ENCODE measurements at regions not wholly inside any gene's neighbourhood (a gene's known extent, or its start where the extent isn't known, plus 50 kb on each side); places are given as distances from the start of the nearest gene placed in this dataset.

DNA sequence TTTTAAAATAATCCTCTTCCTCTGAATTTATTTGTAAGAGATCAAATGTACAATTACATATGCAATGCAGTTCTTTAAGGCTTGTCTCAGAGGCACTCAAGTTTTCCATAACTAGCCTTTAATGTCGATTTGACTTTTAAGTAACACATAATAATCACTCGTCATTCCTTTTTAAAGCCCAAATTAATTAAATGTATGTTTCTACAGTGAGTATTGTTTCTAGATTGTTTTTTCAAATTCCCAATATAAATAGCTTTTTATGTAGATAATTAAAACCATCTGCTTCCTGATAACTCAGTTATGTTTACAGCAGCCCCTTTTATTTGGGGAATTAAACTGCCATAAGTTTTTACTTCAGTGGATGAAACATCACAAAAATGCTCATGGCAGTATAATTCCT is 185.1 kb downstream of the ETNK1 start:
- Histone ChIP-seq H3K4me1 (ENCODE audit: control insufficient read depth in 4 of 4, insufficient read depth in 4 of 4, low read length in 3 of 4) (no peaks in the 10 kb centered on the region), H3K36me3 (ENCODE audit: control insufficient read depth in 4 of 4, insufficient read depth in 3 of 4, low read depth in 1 of 4, low read length in 3 of 4) (no peaks in the 10 kb centered on the region), H3K27ac (ENCODE audit: low read depth in 1 of 2, low read length in 2 of 2) (no peak overlapping the region), H3K9ac (ENCODE audit: low read depth in 1 of 2, low read length in 2 of 2) (no peak overlapping the region), H3K4me3 (ENCODE audit: low read depth in 1 of 3, low read length in 3 of 3) (no peak overlapping the region), H3K27me3 (ENCODE audit: control insufficient read depth in 4 of 4, insufficient read depth in 4 of 4, low read length in 3 of 4) (no peaks in the 10 kb centered on the region), H3K9me3 (ENCODE audit: control insufficient read depth in 4 of 4, low read length in 3 of 4) (no peaks in the 10 kb centered on the region)
- no peak for DNase-seq (ENCODE audit: low spot score)
- WGBS: 81% methylated on average over 2 of the region's 2 CpGs
- no peak for TF ChIP-seq EGR1 (IDR thresholded peaks at IDR 0.05; ENCODE audit: low read depth in 2 of 2)
- TF ChIP-seq, protein P1, sequence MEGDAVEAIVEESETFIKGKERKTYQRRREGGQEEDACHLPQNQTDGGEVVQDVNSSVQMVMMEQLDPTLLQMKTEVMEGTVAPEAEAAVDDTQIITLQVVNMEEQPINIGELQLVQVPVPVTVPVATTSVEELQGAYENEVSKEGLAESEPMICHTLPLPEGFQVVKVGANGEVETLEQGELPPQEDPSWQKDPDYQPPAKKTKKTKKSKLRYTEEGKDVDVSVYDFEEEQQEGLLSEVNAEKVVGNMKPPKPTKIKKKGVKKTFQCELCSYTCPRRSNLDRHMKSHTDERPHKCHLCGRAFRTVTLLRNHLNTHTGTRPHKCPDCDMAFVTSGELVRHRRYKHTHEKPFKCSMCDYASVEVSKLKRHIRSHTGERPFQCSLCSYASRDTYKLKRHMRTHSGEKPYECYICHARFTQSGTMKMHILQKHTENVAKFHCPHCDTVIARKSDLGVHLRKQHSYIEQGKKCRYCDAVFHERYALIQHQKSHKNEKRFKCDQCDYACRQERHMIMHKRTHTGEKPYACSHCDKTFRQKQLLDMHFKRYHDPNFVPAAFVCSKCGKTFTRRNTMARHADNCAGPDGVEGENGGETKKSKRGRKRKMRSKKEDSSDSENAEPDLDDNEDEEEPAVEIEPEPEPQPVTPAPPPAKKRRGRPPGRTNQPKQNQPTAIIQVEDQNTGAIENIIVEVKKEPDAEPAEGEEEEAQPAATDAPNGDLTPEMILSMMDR (IDR thresholded peaks at IDR 0.05; ENCODE audit: low read depth, low read length, missing input control): no peak

DNA sequence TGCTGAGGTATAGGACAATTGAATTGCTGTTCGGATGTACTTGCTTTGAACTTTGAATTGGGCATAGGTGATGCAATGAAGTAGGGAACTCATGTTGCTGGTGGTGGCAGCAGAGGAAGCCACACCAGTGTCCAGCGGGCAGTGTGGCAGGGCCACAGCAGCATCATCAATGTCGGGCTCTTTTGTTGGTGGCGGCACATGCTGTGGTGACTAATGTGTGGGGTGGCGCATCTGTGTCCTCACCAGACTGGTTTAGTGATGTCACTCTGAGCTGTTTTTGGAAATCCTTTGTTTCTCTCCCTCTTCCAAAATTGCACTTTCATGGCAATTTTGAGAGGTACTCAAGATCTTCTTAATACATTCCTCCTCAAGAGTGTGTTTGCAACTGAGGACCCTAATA is 187.6 kb downstream of the ETNK1 start:
- Histone ChIP-seq H3K27me3 (ENCODE audit: control insufficient read depth in 4 of 4, insufficient read depth in 4 of 4, low read length in 3 of 4) (no peaks in the 10 kb centered on the region), H3K36me3 (ENCODE audit: control insufficient read depth in 4 of 4, insufficient read depth in 3 of 4, low read depth in 1 of 4, low read length in 3 of 4) (no peaks in the 10 kb centered on the region), H3K4me1 (ENCODE audit: control insufficient read depth in 4 of 4, insufficient read depth in 4 of 4, low read length in 3 of 4) (no peaks in the 10 kb centered on the region), H3K9ac (ENCODE audit: low read depth in 1 of 2, low read length in 2 of 2) (no peak overlapping the region), H3K9me3 (ENCODE audit: control insufficient read depth in 4 of 4, low read length in 3 of 4) (no peaks in the 10 kb centered on the region), H3K27ac (ENCODE audit: low read depth in 1 of 2, low read length in 2 of 2) (no peak overlapping the region), H3K4me3 (ENCODE audit: low read depth in 1 of 3, low read length in 3 of 3) (no peak overlapping the region)
- WGBS: 89% methylated on average over 5 of the region's 5 CpGs
- DNase-seq (ENCODE audit: low spot score): no peak
- TF ChIP-seq, protein P2, sequence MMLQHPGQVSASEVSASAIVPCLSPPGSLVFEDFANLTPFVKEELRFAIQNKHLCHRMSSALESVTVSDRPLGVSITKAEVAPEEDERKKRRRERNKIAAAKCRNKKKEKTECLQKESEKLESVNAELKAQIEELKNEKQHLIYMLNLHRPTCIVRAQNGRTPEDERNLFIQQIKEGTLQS (IDR thresholded peaks at IDR 0.05): no peak
- TF ChIP-seq HNF4A (conservative IDR thresholded peaks at IDR 0.05) (no peak), FOXA1 (IDR thresholded peaks at IDR 0.05) (no peak), TAF1 (conservative IDR thresholded peaks at IDR 0.05) (no peak), RAD21 (IDR thresholded peaks at IDR 0.05) (no peak)

DNA sequence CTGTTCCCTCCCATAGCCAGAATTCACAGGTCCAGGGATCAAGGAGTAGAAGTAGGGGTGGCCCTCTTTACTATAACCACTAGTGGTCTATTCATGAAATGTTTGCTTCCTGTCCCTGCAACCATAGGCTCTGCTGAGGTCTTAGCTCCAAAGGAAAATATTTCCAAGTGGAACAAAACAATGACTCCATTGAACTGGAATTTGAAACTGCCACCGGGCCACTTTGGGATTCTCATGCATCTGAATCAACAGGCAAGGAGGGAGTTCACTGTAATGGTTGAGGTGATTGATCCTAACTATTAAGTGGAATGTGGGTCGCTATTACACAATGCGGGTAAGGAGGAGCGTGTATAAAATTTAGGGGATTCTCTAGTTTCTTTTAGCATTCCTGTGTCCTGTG is 197.0 kb downstream of the ETNK1 start:
- WGBS: 93% methylated on average over 4 of the region's 4 CpGs
- H3K36me3 ChIP-seq (ENCODE audit: control insufficient read depth in 4 of 4, insufficient read depth in 3 of 4, low read depth in 1 of 4, low read length in 3 of 4): peaks cover 0 to 2% (median 0%) of the 10 kb centered on the region in 4 donors
- no peak overlapping the region for H3K9ac ChIP-seq (ENCODE audit: low read depth in 1 of 2, low read length in 2 of 2)
- DNase-seq (ENCODE audit: low spot score): no peak
- TF ChIP-seq HNF4A (conservative IDR thresholded peaks at IDR 0.05) (no peak), EGR1 (IDR thresholded peaks at IDR 0.05; ENCODE audit: low read depth in 2 of 2) (no peak)
- TF ChIP-seq, protein P3, sequence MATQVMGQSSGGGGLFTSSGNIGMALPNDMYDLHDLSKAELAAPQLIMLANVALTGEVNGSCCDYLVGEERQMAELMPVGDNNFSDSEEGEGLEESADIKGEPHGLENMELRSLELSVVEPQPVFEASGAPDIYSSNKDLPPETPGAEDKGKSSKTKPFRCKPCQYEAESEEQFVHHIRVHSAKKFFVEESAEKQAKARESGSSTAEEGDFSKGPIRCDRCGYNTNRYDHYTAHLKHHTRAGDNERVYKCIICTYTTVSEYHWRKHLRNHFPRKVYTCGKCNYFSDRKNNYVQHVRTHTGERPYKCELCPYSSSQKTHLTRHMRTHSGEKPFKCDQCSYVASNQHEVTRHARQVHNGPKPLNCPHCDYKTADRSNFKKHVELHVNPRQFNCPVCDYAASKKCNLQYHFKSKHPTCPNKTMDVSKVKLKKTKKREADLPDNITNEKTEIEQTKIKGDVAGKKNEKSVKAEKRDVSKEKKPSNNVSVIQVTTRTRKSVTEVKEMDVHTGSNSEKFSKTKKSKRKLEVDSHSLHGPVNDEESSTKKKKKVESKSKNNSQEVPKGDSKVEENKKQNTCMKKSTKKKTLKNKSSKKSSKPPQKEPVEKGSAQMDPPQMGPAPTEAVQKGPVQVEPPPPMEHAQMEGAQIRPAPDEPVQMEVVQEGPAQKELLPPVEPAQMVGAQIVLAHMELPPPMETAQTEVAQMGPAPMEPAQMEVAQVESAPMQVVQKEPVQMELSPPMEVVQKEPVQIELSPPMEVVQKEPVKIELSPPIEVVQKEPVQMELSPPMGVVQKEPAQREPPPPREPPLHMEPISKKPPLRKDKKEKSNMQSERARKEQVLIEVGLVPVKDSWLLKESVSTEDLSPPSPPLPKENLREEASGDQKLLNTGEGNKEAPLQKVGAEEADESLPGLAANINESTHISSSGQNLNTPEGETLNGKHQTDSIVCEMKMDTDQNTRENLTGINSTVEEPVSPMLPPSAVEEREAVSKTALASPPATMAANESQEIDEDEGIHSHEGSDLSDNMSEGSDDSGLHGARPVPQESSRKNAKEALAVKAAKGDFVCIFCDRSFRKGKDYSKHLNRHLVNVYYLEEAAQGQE (IDR thresholded peaks at IDR 0.05): no peak
- H3K9me3 ChIP-seq (ENCODE audit: control insufficient read depth in 4 of 4, low read length in 3 of 4): peaks cover 0 to 2% (median 0%) of the 10 kb centered on the region in 4 donors
- H3K4me3 ChIP-seq (ENCODE audit: low read depth in 1 of 3, low read length in 3 of 3): no peak overlapping the region
- no peaks in the 10 kb centered on the region for H3K4me1 ChIP-seq (ENCODE audit: control insufficient read depth in 4 of 4, insufficient read depth in 4 of 4, low read length in 3 of 4)
- H3K27ac ChIP-seq (ENCODE audit: low read depth in 1 of 2, low read length in 2 of 2): no peak overlapping the region
- H3K27me3 ChIP-seq (ENCODE audit: control insufficient read depth in 4 of 4, insufficient read depth in 4 of 4, low read length in 3 of 4): no peaks in the 10 kb centered on the region

Measured in liver (tissue), 8 donors.